Stimulated activated CD4-positive, alpha-beta T cell treated with anti-CD3 and anti-CD28 coated beads, Interleukin-4, amount 100 ng/mL, for 48 hours (primary cell): ENCODE measurements at regions not wholly inside any gene's neighbourhood (a gene's known extent, or its start where the extent isn't known, plus 50 kb on each side); places are given as distances from the start of the nearest gene placed in this dataset.

Source experiments
- DNase-seq, 2 donors: peaks; one replicate each; pipeline ENCODE4 v3.0.0-alpha.2; 2020; ENCODE audit warnings: low read depth in 2 of 2

GRCh38 chr15:66931768-66932633 is 133.4 kb upstream of the SMAD3 start:
- no peak for DNase-seq

- no peak for DNase-seq
Measured at GRCh38 chr15:66932634-66933024, 132.8 kb upstream of the SMAD3 start.

DNA sequence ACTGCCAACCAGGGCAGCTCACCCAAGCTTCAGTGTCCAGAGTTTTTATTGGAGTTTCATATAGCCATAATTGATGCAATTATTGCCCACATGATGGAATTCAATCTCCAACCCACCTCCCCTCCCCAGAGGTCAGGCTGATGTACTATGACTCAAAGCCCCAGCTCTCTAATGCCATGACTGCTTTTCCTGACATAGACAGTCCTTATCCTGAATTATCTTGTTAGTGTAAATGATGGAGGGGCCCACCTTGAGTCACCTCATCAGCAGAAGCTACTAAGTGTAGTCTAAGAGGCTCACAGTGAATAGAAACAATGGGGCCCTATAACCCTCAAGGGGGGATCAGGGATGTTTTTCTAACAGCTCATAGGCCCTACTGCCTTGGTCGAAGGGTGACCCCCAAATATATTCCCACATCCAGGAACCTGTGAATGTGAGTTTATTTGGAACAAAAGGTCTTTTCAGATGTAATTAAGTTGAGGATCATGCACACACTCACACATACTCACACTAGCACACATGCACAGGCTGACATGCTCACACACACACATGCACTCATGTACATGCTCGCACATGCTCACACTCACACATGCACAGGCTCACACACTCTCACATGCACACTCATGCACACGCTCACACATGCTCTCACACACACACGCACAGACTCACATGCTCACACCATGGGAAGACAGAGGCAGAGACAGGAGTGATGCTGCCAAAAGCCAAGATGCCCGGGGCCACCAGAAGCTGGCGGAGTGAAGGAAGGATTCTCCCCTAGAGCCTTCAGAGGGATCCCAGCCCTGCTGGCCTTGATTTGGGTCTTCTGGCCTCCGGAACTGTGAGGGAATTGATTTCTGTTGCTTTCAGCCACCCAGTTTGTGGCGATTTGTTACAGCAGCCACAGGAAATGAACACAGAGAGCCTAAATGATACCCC is 131.2 kb upstream of the SMAD3 start:
- DNase-seq, result no peak

- no peak for DNase-seq
Measured at GRCh38 chr15:66934868-66935520, 130.4 kb upstream of the SMAD3 start.

DNA sequence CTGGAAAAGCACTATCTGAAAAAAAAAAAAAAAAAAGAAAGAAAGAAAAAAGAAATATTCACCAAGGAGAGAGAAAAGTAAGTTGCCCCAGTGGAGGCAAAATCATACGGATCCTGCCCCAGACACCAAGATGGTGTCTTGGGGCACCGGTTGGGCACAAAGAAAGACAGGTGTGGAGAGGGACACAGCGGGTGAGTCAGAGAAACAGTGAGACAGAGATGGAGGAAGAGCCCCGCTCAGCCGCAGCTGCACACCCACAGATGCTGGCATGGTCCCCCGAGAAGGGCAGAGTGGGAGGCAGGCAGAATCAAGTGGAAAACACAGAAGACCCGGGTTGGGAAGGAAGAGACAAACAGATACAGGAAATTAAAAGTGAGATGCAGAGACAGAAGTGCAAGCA is 129.7 kb upstream of the SMAD3 start:
- no peak for DNase-seq

GRCh38 chr15:66936109-66936860 is 129.1 kb upstream of the SMAD3 start:
- DNase-seq, result no peak

- no peak for DNase-seq
Measured at GRCh38 chr15:66936861-66937582, 128.4 kb upstream of the SMAD3 start.

DNA sequence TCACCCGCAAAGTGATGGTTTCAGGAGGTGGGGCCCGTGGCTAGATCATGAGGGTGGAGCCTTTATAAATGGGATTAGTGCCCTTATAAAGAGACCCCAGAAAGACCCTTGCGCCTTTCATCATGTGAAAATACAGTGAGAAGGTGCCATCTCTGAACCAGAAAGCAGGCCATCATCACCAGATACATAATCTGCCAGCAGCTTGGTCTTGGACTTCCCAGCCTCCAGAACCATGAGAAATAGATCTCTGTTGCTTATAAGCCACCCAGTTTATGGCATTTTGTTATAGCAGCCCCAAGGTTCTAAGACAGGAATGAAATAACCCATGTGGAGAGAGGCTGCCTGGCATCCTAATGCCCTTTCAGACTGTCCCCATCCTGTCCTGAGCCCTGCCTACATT is 127.8 kb upstream of the SMAD3 start:
- no peak for DNase-seq

DNA sequence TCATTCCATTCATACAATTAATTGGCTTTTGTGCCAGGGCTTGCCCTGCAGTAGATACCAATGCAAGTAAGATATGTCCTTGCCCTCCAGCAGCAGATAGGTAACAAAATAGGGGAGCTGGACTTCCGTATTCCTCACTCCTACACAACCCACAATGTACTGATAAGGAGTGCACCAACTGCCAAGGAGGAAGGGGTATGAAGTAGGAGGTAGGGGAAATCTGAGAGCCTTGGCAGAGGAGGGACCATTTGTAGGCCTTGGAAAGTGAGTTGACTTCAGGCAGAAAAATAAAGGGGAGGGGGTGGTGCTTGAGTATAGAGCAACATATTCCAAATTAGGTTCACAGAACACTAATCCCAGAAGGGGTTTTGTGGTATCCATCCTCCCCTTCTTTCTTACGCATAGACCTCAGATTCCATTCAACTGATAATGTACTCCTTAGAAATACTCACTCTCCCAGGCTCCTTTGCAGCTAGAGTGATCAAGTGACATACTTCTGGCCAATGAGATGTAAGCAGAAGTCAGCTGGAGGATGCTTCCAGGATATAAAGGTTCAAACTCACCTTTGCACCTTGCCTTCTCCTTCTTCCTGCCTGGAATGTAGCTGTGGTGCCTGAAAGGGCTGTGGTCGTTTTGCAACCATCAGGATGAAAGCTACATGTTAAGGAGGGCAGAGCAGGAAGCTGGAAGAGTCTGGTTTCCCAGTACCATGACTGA is 127.1 kb upstream of the SMAD3 start:
- no peak for DNase-seq

GRCh38 chr15:66939016-66939415 is 126.4 kb upstream of the SMAD3 start:
- DNase-seq, result no peak

GRCh38 chr15:66939451-66940023 is 125.9 kb upstream of the SMAD3 start:
- no peak for DNase-seq

- DNase-seq, result no peak
Measured at GRCh38 chr15:66940368-66940767, 125.0 kb upstream of the SMAD3 start.

DNA sequence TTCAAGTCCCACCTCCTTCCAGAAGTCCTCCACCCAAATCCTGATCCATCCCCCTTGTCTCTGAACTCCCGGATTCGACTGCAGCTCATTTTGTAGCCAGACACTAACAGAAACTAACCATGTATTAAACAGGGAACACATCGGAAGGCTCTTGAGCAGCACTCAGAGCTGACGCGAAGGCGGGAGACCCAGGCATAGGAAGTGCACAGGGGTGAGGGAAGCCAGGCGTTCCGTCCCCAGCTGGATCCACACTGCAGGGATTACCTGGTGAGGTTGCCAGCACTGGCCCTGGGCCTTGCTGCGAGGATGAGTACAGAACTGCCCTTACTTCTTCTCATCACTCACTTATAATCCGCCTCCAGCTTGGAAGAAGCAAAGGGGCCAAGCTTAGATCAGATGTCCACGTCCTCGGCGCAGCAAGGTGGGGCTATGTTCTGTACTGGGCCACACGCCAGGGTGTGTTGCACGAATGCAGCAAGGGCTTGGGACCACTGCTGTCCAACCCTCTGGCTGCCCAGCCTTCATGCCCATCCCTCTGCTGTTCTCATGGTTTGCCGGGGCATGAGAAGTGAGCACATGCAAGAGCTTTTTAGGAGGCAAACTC is 124.2 kb upstream of the SMAD3 start:
- no peak for DNase-seq

DNA sequence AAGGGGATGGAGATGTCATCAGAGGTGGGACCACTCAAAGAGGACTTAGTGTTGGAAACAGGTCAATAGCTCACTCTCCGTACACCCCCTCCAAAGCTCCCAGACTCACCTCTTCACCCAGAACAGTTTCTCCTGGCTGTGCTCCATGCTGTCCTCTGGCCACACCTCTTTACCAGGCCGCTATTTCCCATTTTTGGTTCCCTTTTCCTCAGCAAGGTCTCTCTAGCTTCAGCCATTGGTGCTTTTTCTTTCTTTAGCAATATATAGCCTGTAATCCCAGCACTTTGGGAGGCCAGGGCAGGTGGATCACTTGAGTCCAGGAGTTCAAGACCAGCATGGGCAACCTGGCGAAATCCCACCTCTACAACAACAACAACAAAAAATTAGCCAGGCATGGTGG is 123.6 kb upstream of the SMAD3 start:
- DNase-seq, result no peak

GRCh38 chr15:66942649-66943390 is 122.6 kb upstream of the SMAD3 start:
- no peak for DNase-seq

DNA sequence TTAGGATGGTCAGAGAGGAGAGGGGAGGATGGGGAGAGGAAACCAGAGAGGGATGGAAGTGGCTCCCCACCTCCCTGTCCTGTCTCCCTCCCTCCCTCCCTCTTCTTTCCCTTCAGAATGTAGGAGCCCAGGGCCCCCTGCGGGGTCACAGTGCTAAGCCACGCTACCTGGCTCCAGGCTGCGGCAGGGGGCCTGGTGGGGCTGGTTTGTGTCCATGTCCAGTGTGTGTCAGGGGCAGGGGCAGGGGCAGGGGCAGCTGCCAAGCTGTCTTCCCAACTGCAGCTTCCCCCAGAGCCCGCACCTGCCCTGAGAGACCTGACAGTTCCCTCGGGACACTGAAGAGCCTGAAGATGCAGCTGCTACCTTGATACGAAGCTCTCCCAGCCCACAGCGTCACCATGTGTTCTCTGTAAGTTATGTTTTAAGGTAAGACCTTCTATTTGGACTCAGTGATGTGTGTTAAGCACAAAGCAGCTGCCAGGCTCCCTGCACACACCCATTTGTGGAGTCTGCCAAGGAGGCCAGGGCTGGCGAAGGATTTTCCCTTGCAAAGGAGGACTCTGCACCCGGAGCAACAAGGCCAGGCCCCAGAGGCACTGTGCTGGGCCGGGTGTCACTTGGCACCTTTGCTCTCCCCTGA is 121.8 kb upstream of the SMAD3 start:
- DNase-seq, result no peak

GRCh38 chr15:66944121-66944520 is 121.3 kb upstream of the SMAD3 start:
- no peak for DNase-seq

DNA sequence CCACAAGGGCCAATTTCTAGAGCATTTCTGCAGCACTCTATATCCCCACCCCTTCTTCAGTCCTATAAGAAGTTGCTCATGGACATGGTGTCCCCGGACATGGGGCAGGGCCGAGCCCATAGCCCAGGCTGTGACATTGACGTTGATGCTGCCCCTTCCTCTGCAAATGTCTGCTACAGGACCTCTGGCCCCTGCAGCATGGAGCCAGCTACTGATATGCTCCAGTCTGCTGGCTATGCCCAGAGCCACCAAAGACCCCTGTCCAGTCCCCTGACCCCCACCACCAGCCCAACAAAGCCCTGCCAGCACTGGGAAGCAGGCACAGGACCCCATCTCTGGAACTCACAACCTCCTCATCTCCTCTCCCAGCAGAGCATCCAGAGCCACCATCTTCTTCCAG is 120.1 kb upstream of the SMAD3 start:
- DNase-seq, result no peak
